Hepatocyte (in vitro differentiated cells): ENCODE measurements at regions not wholly inside any gene's neighbourhood (a gene's known extent, or its start where the extent isn't known, plus 50 kb on each side); places are given as distances from the start of the nearest gene placed in this dataset.

ENCODE experiments used
- DNase-seq: peaks from one replicate; pipeline ENCODE4 v3.0.0-alpha.2; 2016; ENCODE audit warnings: low spot score
- H2AFZ ChIP-seq: fragments of 200-600 bp; sonication (generic); 2 replicates; pipeline ENCODE4 v1.6.0; 2016; ENCODE audit warnings: antibody characterized with exemption, mild to moderate bottlenecking
- H3K27ac ChIP-seq: fragments of 200-600 bp; sonication (generic); 2 replicates; pipeline ENCODE4 v1.5.1; 2016; ENCODE audit warnings: mild to moderate bottlenecking
- H3K27me3 ChIP-seq: fragments of 200-600 bp; sonication (generic); 2 replicates; pipeline ENCODE4 v1.6.1; 2016
- H3K36me3 ChIP-seq: fragments of 200-600 bp; sonication (generic); replicated peaks from 2 replicates; pipeline ENCODE4 v1.5.1; 2016; ENCODE audit warnings: low read depth; ENCODE audit not compliant: insufficient read depth
- H3K4me1 ChIP-seq: fragments of 200-600 bp; sonication (generic); 2 replicates; pipeline ENCODE4 v1.5.1; 2016; ENCODE audit warnings: mild to moderate bottlenecking, moderate library complexity; ENCODE audit not compliant: insufficient read depth
- H3K4me2 ChIP-seq: fragments of 200-600 bp; sonication (generic); 2 replicates; pipeline ENCODE4 v1.6.0; 2016
- H3K4me3 ChIP-seq: fragments of 200-600 bp; sonication (generic); 2 replicates; pipeline ENCODE4 v1.5.1; 2016; ENCODE audit warnings: mild to moderate bottlenecking
- H3K79me2 ChIP-seq: fragments of 200-600 bp; sonication (generic); 2 replicates; pipeline ENCODE4 v1.6.0; 2017; ENCODE audit warnings: mild to moderate bottlenecking
- H3K9me2 ChIP-seq: fragments of 200-600 bp; sonication (generic); replicated peaks from 2 replicates; pipeline ENCODE4 v1.6.0; 2017; ENCODE audit warnings: mild to moderate bottlenecking; ENCODE audit not compliant: insufficient read depth
- H3K9me3 ChIP-seq: fragments of 200-600 bp; sonication (generic); 2 replicates; pipeline ENCODE4 v1.5.1; 2016; ENCODE audit warnings: low read depth, mild to moderate bottlenecking
- H4K20me1 ChIP-seq: fragments of 200-600 bp; sonication (generic); 2 replicates; pipeline ENCODE4 v1.6.0; 2016; ENCODE audit warnings: mild to moderate bottlenecking; ENCODE audit not compliant: insufficient read depth, poor library complexity, severe bottlenecking
- CTCF ChIP-seq: fragments of 200-600 bp; sonication (generic); IDR thresholded peaks from 2 replicates; pipeline ENCODE4 v1.5.1; 2016; ENCODE audit warnings: antibody characterized with exemption, mild to moderate bottlenecking; ENCODE audit not compliant: poor library complexity
- EZH2 ChIP-seq: fragments of 200-600 bp; sonication (generic); IDR thresholded peaks from 2 replicates; pipeline ENCODE4 v1.6.1; 2016; ENCODE audit warnings: antibody characterized with exemption, mild to moderate bottlenecking, borderline replicate concordance
- EZH2phosphoT487 ChIP-seq: fragments of 200-600 bp; sonication (generic); IDR thresholded peaks from one replicate; pipeline ENCODE4 v1.6.1; 2018; ENCODE audit warnings: antibody characterized with exemption, mild to moderate bottlenecking, low read depth, moderate library complexity; ENCODE audit not compliant: unreplicated experiment, severe bottlenecking
- WGBS: methylation state at CpG from one replicate; pipeline ENCODE4 v1.1.6; 2016; ENCODE audit warnings: low lambda C conversion rate; ENCODE audit errors: missing lambda C conversion rate; 5-methylcytosine and 5-hydroxymethylcytosine counted together

- Histone ChIP-seq H3K9me2 (no peaks in the 10 kb centered on the region), H2AFZ (no peak overlapping the region), H3K4me1 (no peaks in the 10 kb centered on the region), H3K27me3 (no peaks in the 10 kb centered on the region), H3K79me2 (no peaks in the 10 kb centered on the region), H3K4me3 (no peak overlapping the region), H4K20me1 (no peaks in the 10 kb centered on the region), H3K4me2 (no peak overlapping the region), H3K9me3 (no peaks in the 10 kb centered on the region), H3K27ac (no peak overlapping the region), H3K36me3 (no peaks in the 10 kb centered on the region)
- TF ChIP-seq EZH2 (no peak), EZH2phosphoT487 (no peak), CTCF (no peak)
- no peak for DNase-seq
- WGBS, result 87% methylated on average over 1 of the region's 1 CpG
Observed at GRCh38 chr2:157085522-157085921, 172.0 kb upstream of the GALNT5 start.

GRCh38 chr2:157087373-157088002, 170.0 kb upstream of the GALNT5 start:
- DNase-seq, result no peak
- Histone ChIP-seq H3K4me3 (no peak overlapping the region), H3K27me3 (no peaks in the 10 kb centered on the region), H4K20me1 (no peaks in the 10 kb centered on the region), H3K9me3 (no peaks in the 10 kb centered on the region), H3K36me3 (no peaks in the 10 kb centered on the region), H3K27ac (no peak overlapping the region), H2AFZ (no peak overlapping the region), H3K4me1 (no peaks in the 10 kb centered on the region), H3K4me2 (no peak overlapping the region), H3K9me2 (no peaks in the 10 kb centered on the region), H3K79me2 (no peaks in the 10 kb centered on the region)
- WGBS, result 88% methylated on average over 13 of the region's 13 CpGs
- TF ChIP-seq CTCF, result no peak
- no peak for TF ChIP-seq EZH2
- no peak for TF ChIP-seq EZH2phosphoT487

- no peaks in the 10 kb centered on the region for H3K36me3 ChIP-seq
- no peaks in the 10 kb centered on the region for H3K79me2 ChIP-seq
- H3K9me2 ChIP-seq, result no peaks in the 10 kb centered on the region
- no peaks in the 10 kb centered on the region for H4K20me1 ChIP-seq
- H3K4me1 ChIP-seq, result no peaks in the 10 kb centered on the region
- no peaks in the 10 kb centered on the region for H3K9me3 ChIP-seq
- H2AFZ ChIP-seq, result no peak overlapping the region
- H3K4me3 ChIP-seq, result no peak overlapping the region
- no peaks in the 10 kb centered on the region for H3K27me3 ChIP-seq
- TF ChIP-seq CTCF (no peak), EZH2phosphoT487 (no peak), EZH2 (no peak)
- WGBS, result 68% methylated on average over 3 of the region's 3 CpGs
- no peak overlapping the region for H3K27ac ChIP-seq
- H3K4me2 ChIP-seq, result no peak overlapping the region
- no peak for DNase-seq
Observed at GRCh38 chr2:157093666-157094065, 163.8 kb upstream of the GALNT5 start.
